K562 (cell line): ENCODE measurements at regions not wholly inside any gene's neighbourhood (a gene's known extent, or its start where the extent isn't known, plus 50 kb on each side); places are given as distances from the start of the nearest gene placed in this dataset.

ENCODE experiments used
- ATAC-seq: fragments of 200-7000 bp; cut with Tn5 transposase; 3 replicates; pipeline ENCODE4 v1.9.1; 2020; ENCODE audit warnings: moderate library complexity
- BruUV-seq: library from RNA; stranded (reverse); fragments of 400-500 nt; replicated peaks from 2 replicates; lab custom pipeline; 2021; lab: Mats Ljungman, UMichigan
- CTCF ChIA-PET: fragments of 300-600 bp; formaldehyde crosslinking; extraction: SDS; loops from one replicate; lab custom pipeline; 2021; ENCODE audit warnings: low intra/inter-chr PET ratio; lab: Yijun Ruan, JAX
- POLR2A ChIA-PET: fragments of 300-600, 350-650 bp; sonication (Branson Sonifier 250); formaldehyde crosslinking; extraction: SDS; loops from one replicate; lab custom pipeline; 2021; ENCODE audit warnings: antibody characterized with exemption, inconsistent platforms; lab: Yijun Ruan, JAX
- DNase-seq, 4 experiments: peaks; one replicate each; pipeline versions ENCODE4 v3.0.0 to v3.0.0-alpha.2; 2011 to 2018; ENCODE audit warnings: low spot score in 3 of 4, mixed read lengths in 3 of 4; ENCODE audit errors: extremely low read depth in 1 of 4
- FAIRE-seq: peaks from 2 replicates; lab custom pipeline; 2011; peaks lifted over from hg19 to GRCh38; lab: Jason Lieb, UNC
- H2AFZ ChIP-seq: 2 replicates; pipeline ENCODE4 v1.6.0; 2011; ENCODE audit warnings: low read depth, low read length, control low read depth, inconsistent platforms
- H3K27ac ChIP-seq: fragments of 200-600 bp; 3 replicates; pipeline ENCODE4 v1.8.0; 2011; ENCODE audit warnings: low read depth, mild to moderate bottlenecking, control low read depth, inconsistent platforms, low read length, moderate library complexity, mixed read lengths; ENCODE audit errors: extremely low read depth
- H3K27me3 ChIP-seq, 2 experiments: fragments of 300-600 bp in 1 of 2; 2 replicates in 1 of 2; 3 replicates in 1 of 2; pipeline versions ENCODE4 v1.6.0 to v1.8.0; 2011; ENCODE audit warnings: inconsistent platforms in 2 of 2, low read length in 2 of 2, mild to moderate bottlenecking in 1 of 2, mixed read lengths in 1 of 2, moderate library complexity in 1 of 2; ENCODE audit not compliant: control insufficient read depth in 2 of 2, insufficient read depth in 2 of 2
- H3K36me3 ChIP-seq: fragments of 300-600 bp; 3 replicates; pipeline ENCODE4 v1.8.0; 2011; ENCODE audit warnings: mild to moderate bottlenecking, low read length, inconsistent platforms; ENCODE audit not compliant: control insufficient read depth, insufficient read depth
- H3K4me1 ChIP-seq, 2 experiments: fragments of 200-600 bp in 1 of 2; replicated peaks in 1 of 2; 2 replicates in 1 of 2; 3 replicates in 1 of 2; pipeline versions ENCODE4 v1.5.1 to v1.8.0; 2011; ENCODE audit warnings: inconsistent platforms in 2 of 2, low read length in 2 of 2, mild to moderate bottlenecking in 1 of 2, mixed read lengths in 1 of 2, moderate library complexity in 1 of 2; ENCODE audit not compliant: control insufficient read depth in 2 of 2, insufficient read depth in 2 of 2
- H3K4me2 ChIP-seq: 2 replicates; pipeline ENCODE4 v1.6.1; 2011; ENCODE audit warnings: low read length, control low read depth, inconsistent platforms, mixed read lengths; ENCODE audit not compliant: insufficient read depth
- H3K4me3 ChIP-seq: fragments of 200-600 bp; sonication (generic), shearing (Covaris generic); 2 replicates; pipeline ENCODE4 v1.5.1; 2016; ENCODE audit warnings: control low read depth, inconsistent platforms
- H3K79me2 ChIP-seq: fragments of 200-600 bp; 3 replicates; pipeline ENCODE4 v1.8.0; 2011; ENCODE audit warnings: low read length, inconsistent platforms; ENCODE audit not compliant: control insufficient read depth, insufficient read depth
- H3K9ac ChIP-seq, 2 experiments: 2 replicates each; pipeline versions ENCODE4 v1.6.0 to v1.6.1; 2011; ENCODE audit warnings: low read depth in 2 of 2, low read length in 2 of 2, control low read depth in 1 of 2, inconsistent platforms in 1 of 2, mild to moderate bottlenecking in 1 of 2, mixed read lengths in 1 of 2; ENCODE audit not compliant: insufficient read depth in 1 of 2
- H3K9me1 ChIP-seq: one replicate; pipeline ENCODE4 v1.6.0; 2011; ENCODE audit warnings: inconsistent platforms, mild to moderate bottlenecking, low read length, moderate library complexity; ENCODE audit not compliant: control insufficient read depth, insufficient read depth
- H3K9me3 ChIP-seq: replicated peaks from 2 replicates; pipeline ENCODE4 v1.5.1; 2011; ENCODE audit warnings: low read depth, low read length, inconsistent platforms; ENCODE audit not compliant: control insufficient read depth, insufficient read depth
- H4K20me1 ChIP-seq: replicated peaks from 2 replicates; pipeline ENCODE4 v1.6.1; 2011; ENCODE audit warnings: low read length, inconsistent platforms, mixed read lengths; ENCODE audit not compliant: control insufficient read depth, insufficient read depth
- MYBL2 ChIP-seq, 2 experiments: fragments of 450-650 bp in 1 of 2; sonication (generic) in 1 of 2; formaldehyde crosslinking in 1 of 2; IDR thresholded peaks; 2 replicates each; pipeline versions ENCODE4 v1.6.1 to v1.8.1; 2017 to 2022; ENCODE audit warnings: borderline replicate concordance in 1 of 2, inconsistent platforms in 1 of 2, low read depth in 1 of 2, mild to moderate bottlenecking in 1 of 2, missing genetic modification reagents in 1 of 2, moderate library complexity in 1 of 2
- NFIC ChIP-seq: fragments of 450-650 bp; IDR thresholded peaks from 2 replicates; pipeline ENCODE4 v1.6.1; 2017; ENCODE audit warnings: mild to moderate bottlenecking, inconsistent platforms
- NFIX ChIP-seq: fragments of 250-450 bp; sonication (Bioruptor Pico); IDR thresholded peaks from 2 replicates; pipeline ENCODE4 v1.4.0; 2020; ENCODE audit warnings: low read depth, mild to moderate bottlenecking, moderate library complexity
- ZNF282 ChIP-seq: sonication (generic); formaldehyde crosslinking; IDR thresholded peaks from 2 replicates; pipeline ENCODE4 v1.8.1; 2023; ENCODE audit warnings: missing genetic modification reagents
- WGBS: fragments of 100-300 bp; shearing (Covaris generic); methylation state at CpG from one replicate; pipeline ENCODE4 v1.1.6; 2016; ENCODE audit warnings: low coverage, mixed read lengths; ENCODE audit not compliant: insufficient coverage; ENCODE audit errors: missing lambda C conversion rate; 5-methylcytosine and 5-hydroxymethylcytosine counted together
- in situ Hi-C: fragments of 300-500 bp; cut with MboI; formaldehyde crosslinking; loops from 4 replicates; pipeline ENCODE4 v1.15.0; 2018; ENCODE audit warnings: inconsistent platforms, mixed read lengths
- intact Hi-C: fragments of 100-400 bp; cut with micrococcal nuclease; formaldehyde crosslinking; loops from 2 replicates; pipeline ENCODE4 v1.14.2; 2022
- TF ChIP-seq, protein P1 (sequence below): sonication (generic); formaldehyde crosslinking; IDR thresholded peaks from 2 replicates; pipeline ENCODE4 v1.8.0; 2022; ENCODE audit warnings: mild to moderate bottlenecking, missing genetic modification reagents

- DNase-seq = no peak
- no TSS peak for BruUV-seq
- in situ Hi-C loops = no loop called here
- H3K4me3 ChIP-seq = no peak overlapping the region
- H2AFZ ChIP-seq = no peak overlapping the region
- H4K20me1 ChIP-seq = no peaks in the 10 kb centered on the region
- TF ChIP-seq MYBL2 (IDR thresholded peaks at IDR 0.05; ENCODE audit: low read depth) = no peak
- TF ChIP-seq MYBL2 (CRISPR knock-in tag; IDR thresholded peaks at IDR 0.05; ENCODE audit: borderline replicate concordance) = no peak
- TF ChIP-seq ZNF282 (CRISPR knock-in tag) = no peak
- TF ChIP-seq NFIC = peak; percentile 64; the same call in 1 of the 2 replicates
- peak; percentile 42; the same call in 1 of the 2 replicates for TF ChIP-seq NFIX (CRISPR knock-in tag)
- TF ChIP-seq, protein P1, sequence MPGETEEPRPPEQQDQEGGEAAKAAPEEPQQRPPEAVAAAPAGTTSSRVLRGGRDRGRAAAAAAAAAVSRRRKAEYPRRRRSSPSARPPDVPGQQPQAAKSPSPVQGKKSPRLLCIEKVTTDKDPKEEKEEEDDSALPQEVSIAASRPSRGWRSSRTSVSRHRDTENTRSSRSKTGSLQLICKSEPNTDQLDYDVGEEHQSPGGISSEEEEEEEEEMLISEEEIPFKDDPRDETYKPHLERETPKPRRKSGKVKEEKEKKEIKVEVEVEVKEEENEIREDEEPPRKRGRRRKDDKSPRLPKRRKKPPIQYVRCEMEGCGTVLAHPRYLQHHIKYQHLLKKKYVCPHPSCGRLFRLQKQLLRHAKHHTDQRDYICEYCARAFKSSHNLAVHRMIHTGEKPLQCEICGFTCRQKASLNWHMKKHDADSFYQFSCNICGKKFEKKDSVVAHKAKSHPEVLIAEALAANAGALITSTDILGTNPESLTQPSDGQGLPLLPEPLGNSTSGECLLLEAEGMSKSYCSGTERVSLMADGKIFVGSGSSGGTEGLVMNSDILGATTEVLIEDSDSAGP (CRISPR knock-in tag) = no peak
- TF ChIP-seq, all 486 proteins: peak for 2
- POLR2A ChIA-PET = no interaction called here
- CTCF ChIA-PET = no interaction called here
- Histone ChIP-seq H3K9me3 (no peaks in the 10 kb centered on the region), H3K36me3 (no peaks in the 10 kb centered on the region), H3K4me2 (no peak overlapping the region), H3K27ac (no peak overlapping the region), H3K9ac (no peak overlapping the region), H3K9me1 (no peaks in the 10 kb centered on the region), H3K4me1 (no peaks in the 10 kb centered on the region), H3K27me3 (no peaks in the 10 kb centered on the region), H3K79me2 (no peaks in the 10 kb centered on the region)
- FAIRE-seq (no peak), ATAC-seq (no peak)
- intact Hi-C loops = no loop called here
- WGBS = 0% methylated on average over 2 of the region's 2 CpGs
These were observed 567.5 kb upstream of the CCDC54 start for GRCh38 chr3:106809623-106810299.
